SH-SY5Y (cell line): ENCODE measurements at regions not wholly inside any gene's neighbourhood (a gene's known extent, or its start where the extent isn't known, plus 50 kb on each side); places are given as distances from the start of the nearest gene placed in this dataset.

Source experiments
- GATA2 ChIP-seq: IDR thresholded peaks from 2 replicates; pipeline ENCODE4 v1.6.1; 2011; ENCODE audit warnings: mild to moderate bottlenecking, low read depth, low read length
- GATA3 ChIP-seq: IDR thresholded peaks from 2 replicates; pipeline ENCODE4 v1.6.1; 2011; ENCODE audit warnings: low read depth, mild to moderate bottlenecking, low read length, moderate library complexity

DNA sequence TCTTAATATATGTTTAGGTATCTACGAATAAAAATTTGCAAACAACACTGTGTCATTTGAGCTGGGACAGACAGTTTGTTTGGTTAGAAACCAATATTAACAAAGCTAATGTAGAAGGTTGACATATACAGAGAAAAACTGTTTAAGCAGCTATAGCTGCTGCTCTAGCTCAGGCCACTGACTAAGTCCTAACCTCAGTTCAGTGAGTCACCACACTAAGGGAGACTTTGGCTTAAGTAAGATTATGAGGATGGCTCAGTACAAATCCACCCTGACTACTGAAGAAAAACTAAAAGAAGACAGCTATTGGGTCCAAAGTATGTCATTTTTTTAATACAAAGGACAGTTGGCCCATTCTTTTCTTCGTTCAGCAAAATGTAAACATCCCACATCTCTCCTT lies 717.3 kb upstream of the ACTRT1 start:
- no peak for TF ChIP-seq GATA2
- TF ChIP-seq GATA3 = no peak
